ENCODE measurements at regions not wholly inside any gene's neighbourhood (a gene's known extent, or its start where the extent isn't known, plus 50 kb on each side); places are given as distances from the start of the nearest gene placed in this dataset.

DNA sequence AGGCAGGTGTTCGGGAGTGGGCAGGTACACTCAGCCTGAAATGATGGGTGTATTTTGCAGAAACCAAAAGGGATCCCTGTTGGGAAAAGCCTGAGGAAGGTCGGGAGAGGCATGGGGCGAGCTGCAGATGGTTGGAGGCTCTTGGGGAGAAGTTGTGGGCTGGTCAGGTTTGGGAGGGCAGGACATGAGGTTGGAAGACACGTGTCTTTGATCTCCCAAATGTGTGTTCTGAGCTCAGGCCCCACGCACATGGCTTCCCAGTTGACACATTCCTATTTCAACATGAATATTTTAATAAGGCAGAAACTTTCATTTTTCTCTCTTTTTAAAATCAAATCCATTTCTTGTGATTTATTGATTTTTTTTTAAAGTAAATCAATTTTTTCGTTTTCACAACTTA lies 1003.3 kb downstream of the TBC1D22A start:
- Mint-ChIP-seq H3K27ac (no peak overlapping the region), H3K9me3 (peaks cover 6% of the 10 kb centered on the region)

DNA sequence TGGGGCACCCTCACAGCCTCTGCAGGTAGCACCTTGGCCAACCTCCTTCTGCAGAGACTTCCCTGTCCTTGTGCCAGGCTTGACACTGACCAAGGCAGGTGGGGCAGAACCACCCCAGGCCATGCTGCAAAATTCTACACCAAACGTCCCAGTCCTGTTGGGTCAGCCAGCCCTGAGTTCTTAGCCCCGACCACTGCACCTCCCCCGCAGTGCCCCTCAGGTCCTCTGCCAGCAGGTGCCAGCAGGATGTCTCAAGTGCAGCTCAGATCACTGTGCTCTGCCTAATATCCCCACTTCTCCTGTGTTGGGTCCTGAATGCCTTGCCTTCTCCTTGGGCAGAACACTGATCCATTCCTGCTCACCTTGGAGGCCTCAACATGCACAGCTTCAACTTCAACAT lies 999.7 kb downstream of the TBC1D22A start:
- H3K4me1 Mint-ChIP-seq = no peaks in the 10 kb centered on the region
- TF ChIP-seq, protein P1, sequence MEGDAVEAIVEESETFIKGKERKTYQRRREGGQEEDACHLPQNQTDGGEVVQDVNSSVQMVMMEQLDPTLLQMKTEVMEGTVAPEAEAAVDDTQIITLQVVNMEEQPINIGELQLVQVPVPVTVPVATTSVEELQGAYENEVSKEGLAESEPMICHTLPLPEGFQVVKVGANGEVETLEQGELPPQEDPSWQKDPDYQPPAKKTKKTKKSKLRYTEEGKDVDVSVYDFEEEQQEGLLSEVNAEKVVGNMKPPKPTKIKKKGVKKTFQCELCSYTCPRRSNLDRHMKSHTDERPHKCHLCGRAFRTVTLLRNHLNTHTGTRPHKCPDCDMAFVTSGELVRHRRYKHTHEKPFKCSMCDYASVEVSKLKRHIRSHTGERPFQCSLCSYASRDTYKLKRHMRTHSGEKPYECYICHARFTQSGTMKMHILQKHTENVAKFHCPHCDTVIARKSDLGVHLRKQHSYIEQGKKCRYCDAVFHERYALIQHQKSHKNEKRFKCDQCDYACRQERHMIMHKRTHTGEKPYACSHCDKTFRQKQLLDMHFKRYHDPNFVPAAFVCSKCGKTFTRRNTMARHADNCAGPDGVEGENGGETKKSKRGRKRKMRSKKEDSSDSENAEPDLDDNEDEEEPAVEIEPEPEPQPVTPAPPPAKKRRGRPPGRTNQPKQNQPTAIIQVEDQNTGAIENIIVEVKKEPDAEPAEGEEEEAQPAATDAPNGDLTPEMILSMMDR (IDR thresholded peaks at IDR 0.05; ENCODE audit: unreplicated experiment in 3 of 3) = no peak
- peaks cover 5% of the 10 kb centered on the region for H3K9me3 Mint-ChIP-seq
- no peaks in the 10 kb centered on the region for H3K36me3 Mint-ChIP-seq (ENCODE audit: low read depth)
- no peak overlapping the region for H3K4me3 Mint-ChIP-seq
- no peak overlapping the region for H3K27ac Mint-ChIP-seq
- peaks cover 21% of the 10 kb centered on the region for H3K27me3 Mint-ChIP-seq (ENCODE audit: low read depth)

More for the DNA sequence above, 1003.3 kb downstream of the TBC1D22A start:
- TF ChIP-seq, protein P1 (IDR thresholded peaks at IDR 0.05; ENCODE audit: unreplicated experiment in 3 of 3) = no peak
- Mint-ChIP-seq H3K27me3 (ENCODE audit: low read depth) (peaks cover 18% of the 10 kb centered on the region), H3K4me3 (no peak overlapping the region), H3K36me3 (ENCODE audit: low read depth) (no peaks in the 10 kb centered on the region), H3K4me1 (no peaks in the 10 kb centered on the region)

DNA sequence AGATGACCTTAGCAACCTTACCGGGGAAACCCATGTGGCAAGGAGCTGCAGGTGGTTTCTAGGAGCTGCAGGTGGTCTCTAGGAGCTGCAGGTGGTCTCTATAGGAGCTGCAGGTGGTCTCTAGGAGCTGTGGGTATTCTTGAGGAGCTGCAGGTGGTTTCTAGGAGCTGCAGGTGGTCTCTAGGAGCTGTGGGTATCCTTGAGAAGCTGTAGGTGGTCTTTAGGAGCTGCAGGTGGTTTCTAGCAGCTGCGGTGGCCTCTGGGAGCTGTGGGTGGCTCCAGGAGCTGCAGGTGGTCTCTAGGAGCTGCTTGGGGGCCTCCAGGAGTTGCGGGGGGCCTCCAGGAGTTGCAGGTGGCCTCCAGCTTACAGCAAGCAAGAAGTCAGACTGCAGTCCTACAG lies 997.5 kb downstream of the TBC1D22A start:
- Mint-ChIP-seq H3K4me1 (no peaks in the 10 kb centered on the region), H3K4me3 (no peak overlapping the region), H3K27me3 (ENCODE audit: low read depth) (peaks cover 18% of the 10 kb centered on the region), H3K36me3 (ENCODE audit: low read depth) (no peaks in the 10 kb centered on the region), H3K27ac (no peak overlapping the region), H3K9me3 (peaks cover 12% of the 10 kb centered on the region)
- TF ChIP-seq, protein P1 (IDR thresholded peaks at IDR 0.05; ENCODE audit: unreplicated experiment in 3 of 3) = no peak

DNA sequence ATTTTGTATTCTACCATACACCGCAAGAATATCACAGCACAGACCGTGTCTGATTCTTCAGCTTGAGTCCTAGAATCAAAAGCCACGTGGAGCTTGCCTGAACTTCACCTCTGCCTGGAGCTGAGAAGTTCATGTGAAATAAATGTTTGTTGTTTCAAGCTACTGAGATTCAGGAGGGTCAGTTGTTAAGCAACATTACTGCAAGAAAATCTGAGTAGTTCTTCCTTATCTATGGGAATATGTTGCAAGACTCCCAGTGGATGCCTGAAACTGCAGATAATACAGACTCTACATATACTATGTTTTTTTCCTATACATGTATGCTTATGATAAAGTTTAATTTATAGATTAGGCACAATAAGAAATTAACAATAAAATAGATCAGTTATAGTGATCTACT lies 995.3 kb downstream of the TBC1D22A start:
- H3K9me3 Mint-ChIP-seq = peaks cover 10% of the 10 kb centered on the region
- peaks cover 18% of the 10 kb centered on the region for H3K27me3 Mint-ChIP-seq (ENCODE audit: low read depth)
- H3K4me1 Mint-ChIP-seq = no peaks in the 10 kb centered on the region
- no peaks in the 10 kb centered on the region for H3K36me3 Mint-ChIP-seq (ENCODE audit: low read depth)
- TF ChIP-seq, protein P1 (IDR thresholded peaks at IDR 0.05; ENCODE audit: unreplicated experiment in 3 of 3) = no peak
- no peak overlapping the region for H3K27ac Mint-ChIP-seq
- no peak overlapping the region for H3K4me3 Mint-ChIP-seq

DNA sequence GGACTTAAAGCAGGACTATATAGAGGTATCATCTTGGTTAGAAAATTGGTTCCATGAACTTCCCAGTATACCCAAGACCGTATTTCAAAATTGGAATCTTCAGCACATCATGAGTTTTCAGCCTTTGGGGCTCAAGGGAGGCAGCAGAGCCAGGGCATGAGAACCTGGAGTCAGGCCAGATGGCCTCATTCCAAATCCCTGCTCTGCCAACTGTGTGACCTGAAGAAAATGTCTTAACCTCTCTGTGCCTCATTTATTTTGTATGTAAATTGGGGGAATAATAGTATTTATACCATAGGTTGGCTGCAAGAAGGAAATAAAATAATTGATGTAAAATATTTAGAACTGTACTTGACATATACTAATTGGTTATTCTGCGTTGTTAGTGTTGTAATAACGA lies 987.6 kb downstream of the TBC1D22A start:
- TF ChIP-seq, protein P1 (IDR thresholded peaks at IDR 0.05; ENCODE audit: unreplicated experiment in 3 of 3) = no peak
- Mint-ChIP-seq H3K27ac (no peak overlapping the region), H3K36me3 (ENCODE audit: low read depth) (no peaks in the 10 kb centered on the region), H3K9me3 (no peaks in the 10 kb centered on the region), H3K4me3 (no peak overlapping the region), H3K27me3 (ENCODE audit: low read depth) (peaks cover 17% of the 10 kb centered on the region), H3K4me1 (peaks cover 21% of the 10 kb centered on the region)

DNA sequence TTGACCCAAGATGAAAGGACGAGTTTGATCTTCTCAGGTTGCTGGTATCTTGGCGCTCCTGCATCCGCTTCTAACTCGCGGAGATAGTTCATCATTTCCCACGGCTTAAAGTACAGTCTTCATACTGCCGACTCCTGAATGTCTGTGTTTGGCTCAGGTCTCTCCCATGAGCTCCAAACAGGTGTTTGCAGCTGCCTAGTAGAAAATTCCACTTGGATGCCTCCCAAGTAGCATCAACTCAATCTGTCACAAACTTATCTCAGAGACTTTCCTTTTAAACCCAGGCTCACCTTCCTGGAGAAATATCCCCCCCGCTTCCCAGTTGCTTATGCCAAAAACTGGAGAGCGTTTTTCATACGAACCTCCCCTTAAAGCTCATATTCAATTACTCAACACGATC lies 986.5 kb downstream of the TBC1D22A start:
- no peaks in the 10 kb centered on the region for H3K36me3 Mint-ChIP-seq (ENCODE audit: low read depth)
- H3K4me3 Mint-ChIP-seq = no peak overlapping the region
- TF ChIP-seq, protein P1 (IDR thresholded peaks at IDR 0.05; ENCODE audit: unreplicated experiment in 3 of 3) = no peak
- H3K4me1 Mint-ChIP-seq = peaks cover 21% of the 10 kb centered on the region
- H3K27me3 Mint-ChIP-seq (ENCODE audit: low read depth) = peaks cover 17% of the 10 kb centered on the region
- no peaks in the 10 kb centered on the region for H3K9me3 Mint-ChIP-seq
- H3K27ac Mint-ChIP-seq = no peak overlapping the region

Measured in nephron (organoid).